Tibial nerve (tissue), 4 donors: ENCODE measurements at regions not wholly inside any gene's neighbourhood (a gene's known extent, or its start where the extent isn't known, plus 50 kb on each side); places are given as distances from the start of the nearest gene placed in this dataset.

Experiments used
- DNase-seq, 2 donors: peaks; one replicate each; pipeline ENCODE4 v3.0.0-alpha.2; 2019; ENCODE audit warnings: low spot score in 2 of 2
- H3K27ac ChIP-seq, 4 donors: fragments of 200-600 bp; sonication (generic) in 3 of 4; one replicate each; pipeline ENCODE4 v1.5.1; 2017 to 2019; ENCODE audit warnings: mild to moderate bottlenecking in 1 of 4
- H3K27me3 ChIP-seq, 2 donors: fragments of 200-600 bp; sonication (generic) in 1 of 2; one replicate each; pipeline versions ENCODE4 v1.5.1 to v1.6.0; 2017 to 2019
- H3K36me3 ChIP-seq, 3 donors: fragments of 200-600 bp; sonication (generic); one replicate each; pipeline ENCODE4 v1.5.1; 2018 to 2019
- H3K4me1 ChIP-seq, 4 donors: fragments of 200-600 bp; sonication (generic) in 3 of 4; one replicate each; pipeline ENCODE4 v1.5.1; 2017 to 2019
- H3K4me3 ChIP-seq, 4 donors: fragments of 200-600 bp; sonication (generic) in 3 of 4; one replicate each; pipeline ENCODE4 v1.5.1; 2017 to 2019; ENCODE audit warnings: mild to moderate bottlenecking in 1 of 4, moderate library complexity in 1 of 4
- H3K9me3 ChIP-seq, 4 donors: fragments of 200-600 bp; sonication (generic) in 3 of 4; one replicate each; pipeline ENCODE4 v1.5.1; 2017 to 2019
- EP300 ChIP-seq, 2 donors: sonication (generic); formaldehyde crosslinking; IDR thresholded peaks; one replicate each; pipeline ENCODE4 v1.6.1; 2017; ENCODE audit warnings: antibody characterized with exemption in 2 of 2, mild to moderate bottlenecking in 1 of 2
- POLR2A ChIP-seq, 2 donors: fragments of 450-650 bp; IDR thresholded peaks; one replicate each; pipeline ENCODE4 v1.6.1; 2017; ENCODE audit warnings: antibody characterized with exemption in 2 of 2, mild to moderate bottlenecking in 2 of 2, moderate library complexity in 2 of 2
- WGBS, 2 donors: methylation state at CpG; one replicate each; pipeline ENCODE4 v1.1.5; 2018; 5-methylcytosine and 5-hydroxymethylcytosine counted together
- TF ChIP-seq, protein P1 (sequence below), 5 experiments: fragments of 200-600 bp in 3 of 5; fragments of 450-650 bp in 2 of 5; sonication (generic) in 3 of 5; IDR thresholded peaks; one replicate each; pipeline ENCODE4 v1.5.1; 2016 to 2019; ENCODE audit warnings: antibody characterized with exemption in 5 of 5, mild to moderate bottlenecking in 3 of 5, moderate library complexity in 2 of 5

DNA sequence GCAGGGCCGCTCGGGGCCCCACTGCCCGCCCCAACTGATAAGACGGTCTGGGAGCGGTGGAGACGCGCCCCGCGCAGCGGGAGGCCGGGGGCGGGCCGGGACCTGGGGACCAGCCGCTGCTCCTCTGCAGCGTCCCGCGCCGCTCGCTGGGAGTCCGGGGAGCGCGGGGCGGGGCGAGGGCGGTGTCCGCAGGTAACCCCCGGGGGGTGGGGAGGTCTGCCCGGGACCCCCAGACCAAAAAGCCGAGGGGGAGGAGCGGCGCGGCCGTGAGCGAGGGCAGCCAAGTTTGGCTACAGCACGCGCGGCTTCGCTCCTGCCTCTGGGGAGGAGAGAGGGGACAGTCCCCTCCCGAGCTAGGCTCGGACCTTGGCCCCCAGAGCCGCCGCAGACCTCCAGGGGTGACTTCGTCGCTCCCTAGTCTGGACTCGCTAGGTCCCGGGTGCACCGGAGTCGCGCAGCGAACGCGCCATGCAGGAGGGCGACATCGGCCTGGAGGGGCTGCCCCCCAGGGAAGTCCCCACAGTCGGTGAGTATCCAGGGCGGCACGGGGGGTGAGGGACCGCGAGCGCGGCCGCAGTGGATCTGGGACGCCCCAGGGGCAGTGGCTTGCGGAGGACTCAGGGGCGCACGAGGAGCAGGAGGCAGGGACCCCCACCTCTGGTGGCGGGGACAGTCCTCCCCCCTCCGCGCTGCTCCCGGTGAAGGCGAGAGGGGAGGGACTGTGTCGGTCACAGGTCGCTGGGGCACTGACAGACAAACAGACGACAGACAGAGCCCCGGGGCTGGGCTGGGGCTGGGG lies 92.3 kb upstream of the ANO1 start:
- Histone ChIP-seq H3K9me3 (no peaks in the 10 kb centered on the region), H3K27ac (no peak overlapping the region), H3K4me3 (peak overlapping the region in 2 of 4 donors; percentile 12 to 25), H3K36me3 (no peaks in the 10 kb centered on the region), H3K4me1 (peaks cover 0 to 17% (median 0%) of the 10 kb centered on the region in 4 donors), H3K27me3 (peaks cover 0 to 46% of the 10 kb centered on the region in 2 donors)
- TF ChIP-seq, protein P1, sequence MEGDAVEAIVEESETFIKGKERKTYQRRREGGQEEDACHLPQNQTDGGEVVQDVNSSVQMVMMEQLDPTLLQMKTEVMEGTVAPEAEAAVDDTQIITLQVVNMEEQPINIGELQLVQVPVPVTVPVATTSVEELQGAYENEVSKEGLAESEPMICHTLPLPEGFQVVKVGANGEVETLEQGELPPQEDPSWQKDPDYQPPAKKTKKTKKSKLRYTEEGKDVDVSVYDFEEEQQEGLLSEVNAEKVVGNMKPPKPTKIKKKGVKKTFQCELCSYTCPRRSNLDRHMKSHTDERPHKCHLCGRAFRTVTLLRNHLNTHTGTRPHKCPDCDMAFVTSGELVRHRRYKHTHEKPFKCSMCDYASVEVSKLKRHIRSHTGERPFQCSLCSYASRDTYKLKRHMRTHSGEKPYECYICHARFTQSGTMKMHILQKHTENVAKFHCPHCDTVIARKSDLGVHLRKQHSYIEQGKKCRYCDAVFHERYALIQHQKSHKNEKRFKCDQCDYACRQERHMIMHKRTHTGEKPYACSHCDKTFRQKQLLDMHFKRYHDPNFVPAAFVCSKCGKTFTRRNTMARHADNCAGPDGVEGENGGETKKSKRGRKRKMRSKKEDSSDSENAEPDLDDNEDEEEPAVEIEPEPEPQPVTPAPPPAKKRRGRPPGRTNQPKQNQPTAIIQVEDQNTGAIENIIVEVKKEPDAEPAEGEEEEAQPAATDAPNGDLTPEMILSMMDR (IDR thresholded peaks at IDR 0.05) = no peak
- TF ChIP-seq POLR2A (IDR thresholded peaks at IDR 0.05) = no peak
- TF ChIP-seq EP300 (IDR thresholded peaks at IDR 0.05) = no peak
- WGBS, 2 donors = 1 to 3% methylated on average over 24 to 25 of the region's 75 CpGs
- no peak for DNase-seq

DNA sequence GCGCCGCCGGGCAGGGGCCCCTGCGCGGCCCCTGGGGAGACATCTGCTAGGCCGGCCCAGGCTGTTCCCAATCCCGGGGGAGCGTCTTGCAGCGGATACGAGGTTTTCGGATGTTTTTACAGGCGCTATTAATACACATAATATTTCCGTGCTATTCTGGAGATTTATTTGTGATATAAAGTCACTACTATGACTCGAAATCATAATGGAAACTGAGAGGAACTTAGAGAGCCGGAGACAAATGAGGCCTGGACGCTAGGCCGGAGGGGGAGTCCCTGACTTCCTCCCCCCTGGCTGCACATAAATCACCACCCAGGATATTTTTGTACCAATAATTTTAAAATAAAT lies 91.7 kb upstream of the ANO1 start:
- Histone ChIP-seq H3K27ac (no peak overlapping the region), H3K4me1 (peaks cover 0 to 17% (median 0%) of the 10 kb centered on the region in 4 donors), H3K27me3 (peaks cover 0 to 46% of the 10 kb centered on the region in 2 donors), H3K9me3 (no peaks in the 10 kb centered on the region), H3K4me3 (peak overlapping the region in 1 of 4 donors; percentile 25), H3K36me3 (no peaks in the 10 kb centered on the region)
- TF ChIP-seq EP300 (IDR thresholded peaks at IDR 0.05) (no peak), POLR2A (IDR thresholded peaks at IDR 0.05) (no peak)
- TF ChIP-seq, protein P1 (IDR thresholded peaks at IDR 0.05) = no peak
- 11 to 17% methylated on average over 17 of the region's 17 CpGs for WGBS, 2 donors
- DNase-seq = no peak

DNA sequence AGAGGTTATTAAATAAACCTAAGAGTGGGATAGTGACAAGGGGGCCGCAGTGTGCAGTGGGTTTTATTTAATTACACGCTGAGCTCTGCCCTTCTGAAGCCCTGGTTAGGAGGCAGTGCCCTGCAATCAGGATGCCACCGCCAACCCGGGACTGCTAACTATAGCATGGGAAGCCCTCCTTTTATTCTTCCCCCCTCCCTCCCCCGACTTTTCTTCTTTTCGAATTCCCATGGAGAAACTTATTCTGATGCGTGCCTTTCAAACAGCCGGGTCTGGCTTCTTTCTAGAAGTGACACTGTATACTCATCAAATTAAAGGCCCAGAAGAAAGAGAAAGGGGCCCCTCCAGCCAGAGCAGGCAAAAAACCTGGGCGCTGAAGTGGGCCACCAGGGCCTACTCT lies 91.3 kb upstream of the ANO1 start:
- no peak overlapping the region for H3K4me3 ChIP-seq
- no peak for DNase-seq
- TF ChIP-seq EP300 (IDR thresholded peaks at IDR 0.05) = no peak
- TF ChIP-seq, protein P1 (IDR thresholded peaks at IDR 0.05) = no peak
- no peak for TF ChIP-seq POLR2A (IDR thresholded peaks at IDR 0.05)
- H3K36me3 ChIP-seq = no peaks in the 10 kb centered on the region
- no peaks in the 10 kb centered on the region for H3K9me3 ChIP-seq
- peaks cover 0 to 17% (median 0%) of the 10 kb centered on the region in 4 donors for H3K4me1 ChIP-seq
- peaks cover 0 to 46% of the 10 kb centered on the region in 2 donors for H3K27me3 ChIP-seq
- WGBS, 2 donors = 43 to 54% methylated on average over 9 of the region's 9 CpGs
- no peak overlapping the region for H3K27ac ChIP-seq

DNA sequence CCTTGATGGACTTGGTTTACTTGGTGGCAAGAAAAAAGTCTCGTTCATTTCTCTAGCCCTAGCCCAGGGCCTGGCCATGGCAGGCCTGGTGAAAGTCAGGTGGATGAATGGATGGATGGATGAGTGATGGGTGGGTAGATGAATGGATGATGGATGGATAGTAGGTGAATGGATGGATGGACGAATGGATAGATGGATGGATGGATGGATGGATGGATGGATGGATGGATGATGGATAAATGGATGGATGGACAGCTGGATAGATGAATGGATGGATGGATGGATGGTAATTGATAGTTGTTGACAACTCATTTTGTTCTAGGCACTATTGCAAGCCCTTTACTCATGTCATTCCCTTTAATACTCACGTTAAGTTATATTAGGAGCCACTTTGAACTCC lies 86.1 kb upstream of the ANO1 start:
- WGBS, 2 donors = 87 to 94% methylated on average over 3 of the region's 3 CpGs
- no peak overlapping the region for H3K27ac ChIP-seq
- H3K36me3 ChIP-seq = no peaks in the 10 kb centered on the region
- no peak for DNase-seq
- H3K4me1 ChIP-seq = no peaks in the 10 kb centered on the region
- H3K4me3 ChIP-seq = no peak overlapping the region
- no peaks in the 10 kb centered on the region for H3K9me3 ChIP-seq
- H3K27me3 ChIP-seq = peaks cover 0 to 7% of the 10 kb centered on the region in 2 donors
- no peak for TF ChIP-seq POLR2A (IDR thresholded peaks at IDR 0.05)
- TF ChIP-seq, protein P1 (IDR thresholded peaks at IDR 0.05) = no peak
- TF ChIP-seq EP300 (IDR thresholded peaks at IDR 0.05) = no peak

DNA sequence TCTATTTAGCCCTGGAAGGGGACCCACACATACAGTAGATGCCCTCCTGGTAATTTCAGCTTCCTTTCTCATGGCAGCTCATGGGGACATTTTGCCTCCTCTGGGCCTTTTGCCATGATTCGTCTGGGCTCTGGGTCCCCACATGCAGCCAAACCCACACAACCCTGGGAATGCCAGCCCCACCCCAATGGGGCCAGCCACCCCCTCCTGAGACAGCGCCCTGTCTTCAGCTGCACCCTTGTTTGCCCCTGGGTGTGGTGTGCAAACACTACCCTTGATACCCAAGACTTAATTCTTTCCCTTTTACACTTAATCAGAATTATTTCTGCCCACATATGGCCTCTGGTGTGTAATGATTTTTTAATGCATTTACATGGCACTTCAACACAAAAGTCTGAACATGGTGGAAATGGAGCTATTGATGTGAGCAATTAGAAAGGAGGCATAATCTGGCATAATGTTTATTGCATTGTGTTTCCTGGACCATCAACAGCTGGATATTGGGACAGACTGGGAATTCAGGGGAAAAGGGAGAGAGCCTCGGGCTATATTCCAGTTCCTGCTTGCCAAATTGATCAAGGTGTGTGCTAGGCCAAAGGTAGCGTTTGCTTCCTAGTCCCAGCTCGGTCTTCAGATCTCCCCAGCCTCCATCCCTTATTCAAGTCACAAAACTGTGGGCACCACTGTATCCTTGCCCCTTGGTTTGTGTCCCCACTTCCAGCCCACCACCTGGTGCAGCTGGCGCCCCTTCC lies 85.0 kb upstream of the ANO1 start:
- no peak for TF ChIP-seq POLR2A (IDR thresholded peaks at IDR 0.05)
- no peak for TF ChIP-seq EP300 (IDR thresholded peaks at IDR 0.05)
- TF ChIP-seq, protein P1 (IDR thresholded peaks at IDR 0.05) = no peak
- no peak for DNase-seq
- H3K4me1 ChIP-seq = no peaks in the 10 kb centered on the region
- no peaks in the 10 kb centered on the region for H3K9me3 ChIP-seq
- H3K36me3 ChIP-seq = no peaks in the 10 kb centered on the region
- no peak overlapping the region for H3K4me3 ChIP-seq
- H3K27ac ChIP-seq = no peak overlapping the region
- H3K27me3 ChIP-seq = peaks cover 0 to 3% of the 10 kb centered on the region in 2 donors
- WGBS, 2 donors = 82 to 89% methylated on average over 6 of the region's 6 CpGs
